ENCODE measurements at regions not wholly inside any gene's neighbourhood (a gene's known extent, or its start where the extent isn't known, plus 50 kb on each side); places are given as distances from the start of the nearest gene placed in this dataset.

- Histone ChIP-seq H3K9me3 (ENCODE audit: control insufficient read depth, low read length) (no peaks in the 10 kb centered on the region), H3K9ac (ENCODE audit: low read length) (no peak overlapping the region), H3K27me3 (replicated peaks; ENCODE audit: control insufficient read depth, insufficient read depth, low read length) (no peaks in the 10 kb centered on the region), H3K4me1 (ENCODE audit: control insufficient read depth, insufficient read depth, low read length) (no peaks in the 10 kb centered on the region), H3K36me3 (ENCODE audit: control insufficient read depth, insufficient read depth, low read length, severe bottlenecking) (no peaks in the 10 kb centered on the region), H3K4me3 (ENCODE audit: low read length) (no peak overlapping the region)
- no peak for DNase-seq (ENCODE audit: low read depth)
These were observed 280.4 kb downstream of the TDRD15 start for GRCh38 chr2:21404137-21404536.

- DNase-seq (ENCODE audit: low read depth) = no peak
- Histone ChIP-seq H3K4me1 (ENCODE audit: control insufficient read depth, insufficient read depth, low read length) (no peaks in the 10 kb centered on the region), H3K36me3 (ENCODE audit: control insufficient read depth, insufficient read depth, low read length, severe bottlenecking) (no peaks in the 10 kb centered on the region)
These were observed 281.3 kb downstream of the TDRD15 start for GRCh38 chr2:21404827-21405625.

GRCh38 chr2:21406386-21406785 is 282.6 kb downstream of the TDRD15 start:
- no peaks in the 10 kb centered on the region for H3K4me1 ChIP-seq (ENCODE audit: control insufficient read depth, insufficient read depth, low read length)
- H3K27me3 ChIP-seq (replicated peaks; ENCODE audit: control insufficient read depth, insufficient read depth, low read length) = no peaks in the 10 kb centered on the region
- no peak overlapping the region for H3K9ac ChIP-seq (ENCODE audit: low read length)
- DNase-seq (ENCODE audit: low read depth) = no peak
- H3K4me3 ChIP-seq (ENCODE audit: low read length) = no peak overlapping the region
- no peaks in the 10 kb centered on the region for H3K36me3 ChIP-seq (ENCODE audit: control insufficient read depth, insufficient read depth, low read length, severe bottlenecking)
- no peaks in the 10 kb centered on the region for H3K9me3 ChIP-seq (ENCODE audit: control insufficient read depth, low read length)

More at GRCh38 chr2:21404827-21405625, 281.3 kb downstream of the TDRD15 start:
- no peak overlapping the region for H3K4me3 ChIP-seq (ENCODE audit: low read length)
- H3K9me3 ChIP-seq (ENCODE audit: control insufficient read depth, low read length) = no peaks in the 10 kb centered on the region
- H3K27me3 ChIP-seq (replicated peaks; ENCODE audit: control insufficient read depth, insufficient read depth, low read length) = no peaks in the 10 kb centered on the region
- H3K9ac ChIP-seq (ENCODE audit: low read length) = no peak overlapping the region

GRCh38 chr2:21406911-21407310 is 283.1 kb downstream of the TDRD15 start:
- no peak overlapping the region for H3K4me3 ChIP-seq (ENCODE audit: low read length)
- H3K36me3 ChIP-seq (ENCODE audit: control insufficient read depth, insufficient read depth, low read length, severe bottlenecking) = no peaks in the 10 kb centered on the region
- no peak overlapping the region for H3K9ac ChIP-seq (ENCODE audit: low read length)
- H3K9me3 ChIP-seq (ENCODE audit: control insufficient read depth, low read length) = no peaks in the 10 kb centered on the region
- no peak for DNase-seq (ENCODE audit: low read depth)
- H3K4me1 ChIP-seq (ENCODE audit: control insufficient read depth, insufficient read depth, low read length) = no peaks in the 10 kb centered on the region
- H3K27me3 ChIP-seq (replicated peaks; ENCODE audit: control insufficient read depth, insufficient read depth, low read length) = no peaks in the 10 kb centered on the region

GRCh38 chr2:21407851-21408250 is 284.1 kb downstream of the TDRD15 start:
- Histone ChIP-seq H3K27me3 (replicated peaks; ENCODE audit: control insufficient read depth, insufficient read depth, low read length) (no peaks in the 10 kb centered on the region), H3K9ac (ENCODE audit: low read length) (no peak overlapping the region), H3K36me3 (ENCODE audit: control insufficient read depth, insufficient read depth, low read length, severe bottlenecking) (no peaks in the 10 kb centered on the region), H3K9me3 (ENCODE audit: control insufficient read depth, low read length) (no peaks in the 10 kb centered on the region), H3K4me3 (ENCODE audit: low read length) (no peak overlapping the region), H3K4me1 (ENCODE audit: control insufficient read depth, insufficient read depth, low read length) (no peaks in the 10 kb centered on the region)
- no peak for DNase-seq (ENCODE audit: low read depth)

- no peaks in the 10 kb centered on the region for H3K36me3 ChIP-seq (ENCODE audit: control insufficient read depth, insufficient read depth, low read length, severe bottlenecking)
- H3K9me3 ChIP-seq (ENCODE audit: control insufficient read depth, low read length) = no peaks in the 10 kb centered on the region
- no peak overlapping the region for H3K4me3 ChIP-seq (ENCODE audit: low read length)
These were observed 288.0 kb downstream of the TDRD15 start for GRCh38 chr2:21411741-21412140.

GRCh38 chr2:21412944-21413443 is 289.2 kb downstream of the TDRD15 start:
- Histone ChIP-seq H3K4me1 (ENCODE audit: control insufficient read depth, insufficient read depth, low read length) (no peaks in the 10 kb centered on the region), H3K4me3 (ENCODE audit: low read length) (no peak overlapping the region), H3K27me3 (replicated peaks; ENCODE audit: control insufficient read depth, insufficient read depth, low read length) (no peaks in the 10 kb centered on the region), H3K9ac (ENCODE audit: low read length) (no peak overlapping the region), H3K9me3 (ENCODE audit: control insufficient read depth, low read length) (no peaks in the 10 kb centered on the region), H3K36me3 (ENCODE audit: control insufficient read depth, insufficient read depth, low read length, severe bottlenecking) (no peaks in the 10 kb centered on the region)
- DNase-seq (ENCODE audit: low read depth) = no peak

More at GRCh38 chr2:21411741-21412140, 288.0 kb downstream of the TDRD15 start:
- H3K9ac ChIP-seq (ENCODE audit: low read length) = no peak overlapping the region
- DNase-seq (ENCODE audit: low read depth) = no peak
- H3K27me3 ChIP-seq (replicated peaks; ENCODE audit: control insufficient read depth, insufficient read depth, low read length) = no peaks in the 10 kb centered on the region
- no peaks in the 10 kb centered on the region for H3K4me1 ChIP-seq (ENCODE audit: control insufficient read depth, insufficient read depth, low read length)

GRCh38 chr2:21415234-21415633 is 291.5 kb downstream of the TDRD15 start:
- Histone ChIP-seq H3K4me3 (ENCODE audit: low read length) (no peak overlapping the region), H3K4me1 (ENCODE audit: control insufficient read depth, insufficient read depth, low read length) (no peaks in the 10 kb centered on the region), H3K27me3 (replicated peaks; ENCODE audit: control insufficient read depth, insufficient read depth, low read length) (no peaks in the 10 kb centered on the region), H3K9me3 (ENCODE audit: control insufficient read depth, low read length) (no peaks in the 10 kb centered on the region), H3K9ac (ENCODE audit: low read length) (no peak overlapping the region), H3K36me3 (ENCODE audit: control insufficient read depth, insufficient read depth, low read length, severe bottlenecking) (no peaks in the 10 kb centered on the region)
- DNase-seq (ENCODE audit: low read depth) = no peak

- H3K36me3 ChIP-seq (ENCODE audit: control insufficient read depth, insufficient read depth, low read length, severe bottlenecking) = no peaks in the 10 kb centered on the region
- H3K4me1 ChIP-seq (ENCODE audit: control insufficient read depth, insufficient read depth, low read length) = no peaks in the 10 kb centered on the region
- H3K9me3 ChIP-seq (ENCODE audit: control insufficient read depth, low read length) = no peaks in the 10 kb centered on the region
- DNase-seq (ENCODE audit: low read depth) = no peak
- no peak overlapping the region for H3K9ac ChIP-seq (ENCODE audit: low read length)
- H3K4me3 ChIP-seq (ENCODE audit: low read length) = no peak overlapping the region
- H3K27me3 ChIP-seq (replicated peaks; ENCODE audit: control insufficient read depth, insufficient read depth, low read length) = no peaks in the 10 kb centered on the region
These were observed 292.5 kb downstream of the TDRD15 start for GRCh38 chr2:21416226-21416625.

- Histone ChIP-seq H3K36me3 (ENCODE audit: control insufficient read depth, insufficient read depth, low read length, severe bottlenecking) (no peaks in the 10 kb centered on the region), H3K9ac (ENCODE audit: low read length) (no peak overlapping the region), H3K4me1 (ENCODE audit: control insufficient read depth, insufficient read depth, low read length) (no peaks in the 10 kb centered on the region), H3K27me3 (replicated peaks; ENCODE audit: control insufficient read depth, insufficient read depth, low read length) (no peaks in the 10 kb centered on the region), H3K4me3 (ENCODE audit: low read length) (no peak overlapping the region), H3K9me3 (ENCODE audit: control insufficient read depth, low read length) (no peaks in the 10 kb centered on the region)
- DNase-seq (ENCODE audit: low read depth) = no peak
These were observed 294.7 kb downstream of the TDRD15 start for GRCh38 chr2:21418456-21418855.

- no peak for DNase-seq (ENCODE audit: low read depth)
- H3K36me3 ChIP-seq (ENCODE audit: control insufficient read depth, insufficient read depth, low read length, severe bottlenecking) = no peaks in the 10 kb centered on the region
- H3K9me3 ChIP-seq (ENCODE audit: control insufficient read depth, low read length) = no peaks in the 10 kb centered on the region
- H3K27me3 ChIP-seq (replicated peaks; ENCODE audit: control insufficient read depth, insufficient read depth, low read length) = no peaks in the 10 kb centered on the region
- no peak overlapping the region for H3K4me3 ChIP-seq (ENCODE audit: low read length)
- H3K4me1 ChIP-seq (ENCODE audit: control insufficient read depth, insufficient read depth, low read length) = no peaks in the 10 kb centered on the region
- no peak overlapping the region for H3K9ac ChIP-seq (ENCODE audit: low read length)
These were observed 297.0 kb downstream of the TDRD15 start for GRCh38 chr2:21420553-21421335.
